Endodermal cell (in vitro differentiated cells): ENCODE measurements at regions not wholly inside any gene's neighbourhood (a gene's known extent, or its start where the extent isn't known, plus 50 kb on each side); places are given as distances from the start of the nearest gene placed in this dataset.

Source experiments
- DNase-seq: peaks from one replicate; pipeline ENCODE4 v3.0.0-alpha.2; 2017
- H3K27ac ChIP-seq: 2 replicates; pipeline ENCODE4 v1.5.1; 2013; ENCODE audit warnings: mild to moderate bottlenecking, low read depth, low read length, moderate library complexity
- H3K27me3 ChIP-seq: 2 replicates; pipeline ENCODE4 v1.6.1; 2013; ENCODE audit warnings: mild to moderate bottlenecking, low read length, moderate library complexity; ENCODE audit not compliant: insufficient read depth, control insufficient read depth, poor library complexity, severe bottlenecking
- H3K36me3 ChIP-seq: 2 replicates; pipeline ENCODE4 v1.7.0; 2013; ENCODE audit warnings: mild to moderate bottlenecking, low read length, moderate library complexity; ENCODE audit not compliant: control insufficient read depth, insufficient read depth
- H3K4me1 ChIP-seq: one replicate; pipeline ENCODE4 v1.7.0; 2013; ENCODE audit warnings: low read length; ENCODE audit not compliant: control insufficient read depth, insufficient read depth
- H3K4me3 ChIP-seq: 2 replicates; pipeline ENCODE4 v1.5.1; 2013; ENCODE audit warnings: mild to moderate bottlenecking, low read length, moderate library complexity
- H3K9ac ChIP-seq: 2 replicates; pipeline ENCODE4 v1.6.1; 2013; ENCODE audit warnings: mild to moderate bottlenecking, low read length, moderate library complexity; ENCODE audit not compliant: poor library complexity, severe bottlenecking; ENCODE audit errors: extremely low read depth
- H3K9me3 ChIP-seq: 2 replicates; pipeline ENCODE4 v1.6.1; 2013; ENCODE audit warnings: mild to moderate bottlenecking, low read length, moderate library complexity; ENCODE audit not compliant: control insufficient read depth
- H3K27ac Mint-ChIP-seq: 2 replicates; pipeline ENCODE4 v1.8.0; 2020; ENCODE audit warnings: mixed read lengths
- H3K27me3 Mint-ChIP-seq: 2 replicates; pipeline ENCODE4 v1.8.0; 2021; ENCODE audit warnings: mild to moderate bottlenecking, mixed read lengths; ENCODE audit not compliant: insufficient read depth
- H3K36me3 Mint-ChIP-seq: 2 replicates; pipeline ENCODE4 v1.8.0; 2020; ENCODE audit warnings: low read depth, mixed read lengths
- H3K4me1 Mint-ChIP-seq: 2 replicates; pipeline ENCODE4 v1.8.0; 2020; ENCODE audit warnings: mixed read lengths
- H3K4me3 Mint-ChIP-seq: 2 replicates; pipeline ENCODE4 v1.8.0; 2020; ENCODE audit warnings: mild to moderate bottlenecking, moderate library complexity, mixed read lengths
- H3K9me3 Mint-ChIP-seq: 2 replicates; pipeline ENCODE4 v1.8.0; 2020; ENCODE audit warnings: mild to moderate bottlenecking, mixed read lengths
- WGBS, 2 experiments: methylation state at CpG; one replicate each; pipeline versions ENCODE4 v1.1.5 to v1.1.7; 2013; ENCODE audit warnings: missing lambda C conversion rate in 2 of 2, mixed read lengths in 1 of 2; ENCODE audit not compliant: insufficient coverage in 1 of 2, insufficient read length in 1 of 2; 5-methylcytosine and 5-hydroxymethylcytosine counted together
- TF ChIP-seq, protein P1 (sequence below): fragments of 200-600 bp; sonication (generic); conservative IDR thresholded peaks from 2 replicates; pipeline ENCODE4 v1.5.0; 2021; ENCODE audit warnings: antibody characterized with exemption, mild to moderate bottlenecking

DNA sequence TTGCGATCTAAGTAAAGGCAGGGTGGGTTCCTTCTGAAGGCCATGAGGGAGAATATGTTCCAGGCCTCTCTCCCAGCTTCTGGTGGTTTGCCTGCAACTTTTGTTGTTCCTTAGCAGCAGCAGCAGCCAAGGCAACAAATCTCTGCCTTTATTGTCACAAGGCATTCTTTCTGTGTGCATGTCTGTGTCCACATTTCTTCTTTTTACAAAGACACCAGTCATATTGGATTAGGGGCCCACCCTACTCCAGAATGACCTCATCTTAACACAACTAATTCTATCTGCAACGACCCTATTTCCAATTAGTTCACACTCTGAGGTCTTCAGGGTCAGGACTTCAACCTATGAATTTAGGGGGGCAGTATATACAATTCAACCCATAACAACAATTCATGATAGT, 587.5 kb downstream of the XIRP2 start:
- Histone ChIP-seq H3K4me1 (peaks cover 3% of the 10 kb centered on the region), H3K27me3 (no peaks in the 10 kb centered on the region), H3K36me3 (no peaks in the 10 kb centered on the region), H3K27ac (no peak overlapping the region), H3K4me3 (no peak overlapping the region), H3K9me3 (no peaks in the 10 kb centered on the region), H3K9ac (no peak overlapping the region)
- no peaks in the 10 kb centered on the region for H3K9me3 Mint-ChIP-seq
- WGBS, 2 experiments, result 40 to 91% methylated on average over 1 to 2 of the region's 2 CpGs
- no peak overlapping the region for H3K27ac Mint-ChIP-seq
- peaks cover 14% of the 10 kb centered on the region for H3K4me1 Mint-ChIP-seq
- no peaks in the 10 kb centered on the region for H3K36me3 Mint-ChIP-seq
- no peaks in the 10 kb centered on the region for H3K27me3 Mint-ChIP-seq
- no peak for DNase-seq
- no peak overlapping the region for H3K4me3 Mint-ChIP-seq
- TF ChIP-seq, protein P1, sequence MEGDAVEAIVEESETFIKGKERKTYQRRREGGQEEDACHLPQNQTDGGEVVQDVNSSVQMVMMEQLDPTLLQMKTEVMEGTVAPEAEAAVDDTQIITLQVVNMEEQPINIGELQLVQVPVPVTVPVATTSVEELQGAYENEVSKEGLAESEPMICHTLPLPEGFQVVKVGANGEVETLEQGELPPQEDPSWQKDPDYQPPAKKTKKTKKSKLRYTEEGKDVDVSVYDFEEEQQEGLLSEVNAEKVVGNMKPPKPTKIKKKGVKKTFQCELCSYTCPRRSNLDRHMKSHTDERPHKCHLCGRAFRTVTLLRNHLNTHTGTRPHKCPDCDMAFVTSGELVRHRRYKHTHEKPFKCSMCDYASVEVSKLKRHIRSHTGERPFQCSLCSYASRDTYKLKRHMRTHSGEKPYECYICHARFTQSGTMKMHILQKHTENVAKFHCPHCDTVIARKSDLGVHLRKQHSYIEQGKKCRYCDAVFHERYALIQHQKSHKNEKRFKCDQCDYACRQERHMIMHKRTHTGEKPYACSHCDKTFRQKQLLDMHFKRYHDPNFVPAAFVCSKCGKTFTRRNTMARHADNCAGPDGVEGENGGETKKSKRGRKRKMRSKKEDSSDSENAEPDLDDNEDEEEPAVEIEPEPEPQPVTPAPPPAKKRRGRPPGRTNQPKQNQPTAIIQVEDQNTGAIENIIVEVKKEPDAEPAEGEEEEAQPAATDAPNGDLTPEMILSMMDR, result no peak

DNA sequence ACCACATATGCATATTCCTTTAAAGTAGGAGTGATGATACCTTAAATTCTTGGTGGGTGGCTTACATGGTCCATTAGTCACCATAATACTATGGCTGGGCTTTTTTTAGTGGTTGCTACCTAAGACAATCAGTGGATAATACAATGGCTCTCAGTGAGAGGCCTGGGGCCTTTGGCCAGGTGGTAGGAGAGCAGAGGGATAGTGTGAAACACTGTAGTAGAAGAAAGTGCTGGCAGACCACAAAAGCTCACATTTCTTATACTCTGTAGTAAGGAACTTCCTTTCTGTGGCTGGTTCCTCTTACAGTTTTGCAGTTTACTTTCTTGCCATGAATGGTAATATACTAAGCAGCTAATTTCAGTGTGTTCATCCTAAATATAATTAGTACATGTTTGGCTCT, 583.5 kb downstream of the XIRP2 start:
- DNase-seq, result peak; percentile 63
- Histone ChIP-seq H3K9me3 (no peaks in the 10 kb centered on the region), H3K9ac (no peak overlapping the region), H3K36me3 (no peaks in the 10 kb centered on the region), H3K4me1 (no peaks in the 10 kb centered on the region), H3K4me3 (no peak overlapping the region), H3K27me3 (no peaks in the 10 kb centered on the region), H3K27ac (no peak overlapping the region)
- peaks cover 12% of the 10 kb centered on the region for H3K4me1 Mint-ChIP-seq
- no peaks in the 10 kb centered on the region for H3K9me3 Mint-ChIP-seq
- H3K27ac Mint-ChIP-seq, result no peak overlapping the region
- H3K27me3 Mint-ChIP-seq, result no peaks in the 10 kb centered on the region
- TF ChIP-seq, protein P1, result no peak
- H3K4me3 Mint-ChIP-seq, result no peak overlapping the region
- H3K36me3 Mint-ChIP-seq, result no peaks in the 10 kb centered on the region

DNA sequence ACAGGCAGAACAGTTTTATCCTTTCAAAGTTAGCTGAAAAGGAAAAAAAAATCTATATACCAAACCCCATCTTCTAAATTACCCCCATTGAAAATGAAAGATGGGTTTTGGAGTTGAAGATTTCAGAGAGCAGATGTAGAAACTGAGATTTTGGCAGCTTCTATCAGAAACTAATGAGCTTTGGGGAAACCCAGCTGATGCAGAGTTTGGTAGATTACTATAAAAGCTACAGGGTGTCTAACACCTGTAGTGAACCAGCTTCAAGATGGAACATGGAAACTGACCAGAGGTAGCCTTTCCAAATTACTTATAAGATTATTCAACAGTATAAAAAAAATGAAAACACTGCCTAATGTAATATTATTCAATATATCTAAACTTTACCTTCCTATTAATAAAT, 583.1 kb downstream of the XIRP2 start:
- Histone ChIP-seq H3K9ac (no peak overlapping the region), H3K4me3 (no peak overlapping the region), H3K27me3 (no peaks in the 10 kb centered on the region), H3K4me1 (no peaks in the 10 kb centered on the region), H3K27ac (no peak overlapping the region), H3K36me3 (no peaks in the 10 kb centered on the region), H3K9me3 (no peaks in the 10 kb centered on the region)
- H3K27me3 Mint-ChIP-seq, result no peaks in the 10 kb centered on the region
- no peak for DNase-seq
- no peak overlapping the region for H3K27ac Mint-ChIP-seq
- TF ChIP-seq, protein P1, result no peak
- no peak overlapping the region for H3K4me3 Mint-ChIP-seq
- H3K4me1 Mint-ChIP-seq, result peaks cover 12% of the 10 kb centered on the region
- H3K36me3 Mint-ChIP-seq, result no peaks in the 10 kb centered on the region
- no peaks in the 10 kb centered on the region for H3K9me3 Mint-ChIP-seq
